ENCODE measurements at regions not wholly inside any gene's neighbourhood (a gene's known extent, or its start where the extent isn't known, plus 50 kb on each side); places are given as distances from the start of the nearest gene placed in this dataset.

DNA sequence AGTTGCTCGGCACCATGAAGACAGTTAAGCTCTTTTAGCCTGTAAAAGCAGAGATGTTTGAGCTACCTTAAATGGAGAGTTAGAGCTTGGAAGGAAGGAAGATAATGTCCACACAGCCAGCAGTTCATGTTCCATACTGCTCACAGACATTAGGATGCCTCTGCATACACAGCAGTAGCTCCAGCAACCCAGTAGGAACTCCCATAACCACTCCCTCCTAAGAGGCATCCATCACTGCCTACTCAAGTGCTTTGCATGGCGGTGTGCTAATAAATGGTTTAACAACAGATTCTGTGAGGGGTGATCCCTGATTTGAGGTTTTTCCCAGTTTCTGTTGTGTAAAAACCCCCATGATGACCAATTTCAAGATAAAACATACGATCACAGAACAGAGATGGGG, 286.4 kb downstream of the HACE1 start:
- no peak for DNase-seq

DNA sequence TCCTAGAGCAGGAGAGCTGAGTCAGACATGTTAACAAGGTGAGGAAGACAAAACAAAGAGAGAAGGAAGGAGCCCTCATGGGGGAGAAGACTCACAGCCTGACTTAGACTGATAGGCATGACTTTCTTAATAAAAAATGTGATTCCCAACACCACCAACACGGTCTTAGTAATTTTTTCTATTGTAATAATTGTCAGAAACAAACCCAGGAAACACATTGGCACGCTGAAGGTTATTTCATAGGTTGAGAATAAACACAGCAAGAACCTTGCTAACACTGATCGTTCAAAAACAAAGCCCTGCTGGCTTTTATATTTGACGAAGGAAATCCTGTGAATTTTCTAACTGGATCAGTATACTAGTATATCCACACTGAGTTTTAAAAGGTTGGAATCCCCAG, 286.8 kb downstream of the HACE1 start:
- no peak for DNase-seq

DNA sequence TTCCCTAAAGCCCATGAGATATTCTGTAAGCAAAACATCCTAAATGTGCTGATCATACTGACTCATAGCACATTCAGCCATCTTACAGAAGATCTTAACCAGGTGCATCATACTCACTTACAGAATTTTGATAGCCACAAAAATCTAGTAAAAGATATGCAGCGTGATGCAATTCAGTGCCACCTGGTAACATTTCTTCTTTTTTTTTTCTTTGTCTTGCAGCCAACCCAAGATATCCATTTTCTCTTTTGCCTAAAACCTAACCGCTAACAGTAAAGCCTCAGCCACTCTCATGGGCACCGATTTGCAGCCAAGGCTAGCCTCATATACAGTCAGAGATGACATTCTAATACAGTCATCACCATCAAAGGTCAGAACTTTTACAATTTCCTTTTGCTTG, 293.3 kb downstream of the HACE1 start:
- DNase-seq, result no peak

DNA sequence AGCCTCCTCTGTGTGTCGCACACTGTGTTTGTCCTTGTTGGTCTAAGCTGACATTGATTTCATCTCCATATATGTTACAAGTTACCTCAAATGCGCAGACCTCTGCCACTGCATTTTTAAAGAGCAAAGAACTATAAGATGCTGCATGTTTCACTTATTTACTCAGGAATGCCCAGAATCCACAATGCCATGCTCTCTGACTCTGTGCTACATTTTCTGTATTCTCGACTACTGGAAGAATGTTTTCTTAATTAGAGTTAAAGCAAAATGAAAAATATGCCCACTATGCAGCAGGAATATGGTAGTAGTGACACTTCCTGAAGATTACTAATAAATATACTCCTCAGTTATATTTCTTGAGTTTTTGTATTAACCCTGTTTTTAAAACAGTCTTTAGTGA, 296.4 kb downstream of the HACE1 start:
- no peak for DNase-seq

DNA sequence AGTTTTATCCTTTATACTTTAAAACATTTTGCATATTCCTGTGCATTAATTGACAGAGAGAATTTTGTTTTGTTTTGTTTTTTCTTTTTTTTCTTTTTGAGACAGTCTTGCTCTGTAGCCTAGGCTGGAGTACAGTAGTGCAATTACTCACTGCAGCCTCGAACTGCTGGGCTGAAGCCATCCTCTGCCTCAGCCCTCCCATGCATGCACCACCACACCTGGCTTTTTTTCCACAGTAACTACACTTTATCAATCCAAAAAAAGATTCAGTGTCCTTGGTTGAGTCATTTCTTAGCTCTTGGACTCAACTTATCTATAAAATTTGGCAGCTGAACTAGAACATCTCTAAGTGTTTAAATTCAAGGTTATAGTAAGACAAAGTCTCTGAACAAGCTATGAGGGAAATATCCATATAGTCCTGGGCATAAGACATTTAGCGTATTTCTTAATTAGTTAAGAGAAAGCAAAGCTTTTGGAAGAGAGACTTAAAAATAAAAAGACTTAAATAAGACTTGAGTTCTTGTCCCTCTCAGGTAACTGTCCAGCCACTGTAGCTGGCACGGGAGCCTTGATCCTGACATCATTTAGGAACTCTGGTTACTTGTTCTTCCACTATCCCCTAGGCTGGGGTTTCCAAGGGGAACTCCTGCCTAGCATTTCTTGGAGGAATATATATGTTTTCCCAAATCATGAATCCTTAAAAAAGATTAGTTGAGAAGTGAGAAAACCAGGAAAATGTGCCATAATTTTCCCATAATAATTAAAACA, 300.1 kb downstream of the HACE1 start:
- no peak for DNase-seq

DNA sequence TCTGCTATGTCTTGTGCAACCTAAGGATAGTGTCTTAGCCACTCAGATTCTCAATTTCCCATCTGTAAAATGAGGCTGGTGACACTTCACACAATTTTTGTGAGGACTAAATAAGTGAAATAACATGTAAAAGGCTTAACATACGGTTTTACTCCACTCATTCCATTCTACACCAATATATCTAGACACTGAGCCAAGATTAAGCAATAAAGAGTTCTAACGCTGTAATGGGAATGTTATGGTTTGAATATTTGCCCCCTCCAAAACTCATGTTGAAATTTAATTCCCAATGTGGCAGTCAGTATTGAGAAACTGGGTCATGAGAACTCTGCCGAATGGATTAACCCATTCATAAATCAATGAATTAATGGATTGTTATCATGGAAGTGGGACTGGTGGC, 301.0 kb downstream of the HACE1 start:
- DNase-seq, result no peak

DNA sequence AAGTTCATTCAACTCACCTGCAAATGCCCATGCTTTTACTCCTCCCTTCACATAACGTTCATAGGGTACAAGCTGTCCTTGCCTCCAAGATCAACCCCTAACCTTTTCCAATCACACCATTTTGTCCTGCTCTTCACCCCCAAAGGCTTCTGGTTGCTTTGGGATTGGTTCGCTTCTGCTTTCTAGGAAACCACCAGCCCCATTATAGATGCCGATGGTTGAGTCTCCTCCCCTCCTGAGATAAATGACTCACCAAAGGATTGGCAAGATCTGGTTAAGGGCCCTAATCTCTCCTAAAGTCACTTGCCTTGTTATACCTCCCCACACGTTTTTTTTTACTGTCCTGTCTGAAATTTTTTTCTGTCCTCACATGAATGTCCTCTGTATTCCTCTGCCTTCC, 311.4 kb downstream of the HACE1 start:
- DNase-seq, result no peak

DNA sequence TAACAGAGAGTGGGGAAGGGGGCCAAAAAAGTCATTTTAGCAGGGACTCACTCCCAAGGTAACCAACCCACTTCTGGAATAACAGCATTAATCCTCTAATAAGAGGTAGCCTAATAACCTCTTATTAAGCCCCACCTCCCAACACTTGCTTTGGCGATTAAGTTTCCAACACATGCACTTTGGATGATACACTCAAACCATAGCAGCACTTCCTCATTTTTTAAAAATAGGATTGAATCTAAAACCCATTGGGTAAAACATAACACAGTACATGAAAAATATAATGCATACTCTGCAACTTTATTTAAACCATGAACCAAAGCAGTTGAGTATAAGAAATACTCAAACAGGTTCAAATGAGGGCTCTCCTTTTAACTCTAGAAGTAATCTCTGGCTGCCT, 318.3 kb downstream of the HACE1 start:
- no peak for DNase-seq

DNA sequence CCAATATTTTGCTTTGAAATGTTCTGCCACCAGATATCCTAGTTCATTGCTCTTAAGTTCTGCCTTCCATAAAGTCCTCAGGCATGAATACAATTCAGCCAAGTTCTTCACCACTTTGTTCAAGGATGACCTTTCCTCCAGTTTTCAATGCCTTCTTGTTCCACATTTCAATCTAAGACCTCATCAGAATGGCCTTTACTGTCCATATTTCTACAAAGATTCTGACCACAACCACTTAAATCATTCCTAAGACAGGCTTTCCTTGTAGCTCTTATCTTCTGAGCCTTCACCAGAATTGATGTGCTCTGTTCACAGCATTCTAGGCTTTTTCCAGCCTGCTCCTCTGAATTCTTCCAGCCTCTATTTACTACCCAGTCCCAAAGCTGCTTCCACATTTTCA, 319.0 kb downstream of the HACE1 start:
- no peak for DNase-seq

DNA sequence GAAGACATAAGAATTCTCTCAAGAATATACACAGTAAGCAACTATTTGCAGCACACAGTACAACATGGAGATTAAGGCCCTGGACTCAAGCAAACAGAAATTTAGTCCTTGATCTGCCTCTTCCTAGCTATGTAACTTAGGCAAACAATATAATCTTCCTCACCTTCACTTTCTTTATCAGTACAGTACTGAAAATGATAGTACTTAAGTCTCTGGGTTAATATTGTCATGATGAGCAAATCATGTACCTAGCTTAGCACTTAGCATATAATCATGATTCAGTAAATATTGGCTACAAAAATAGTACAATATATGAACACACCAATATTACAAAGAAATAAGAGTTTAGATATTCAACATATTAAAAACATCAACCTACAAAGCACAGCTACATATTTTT, 320.5 kb downstream of the HACE1 start:
- DNase-seq, result no peak

DNA sequence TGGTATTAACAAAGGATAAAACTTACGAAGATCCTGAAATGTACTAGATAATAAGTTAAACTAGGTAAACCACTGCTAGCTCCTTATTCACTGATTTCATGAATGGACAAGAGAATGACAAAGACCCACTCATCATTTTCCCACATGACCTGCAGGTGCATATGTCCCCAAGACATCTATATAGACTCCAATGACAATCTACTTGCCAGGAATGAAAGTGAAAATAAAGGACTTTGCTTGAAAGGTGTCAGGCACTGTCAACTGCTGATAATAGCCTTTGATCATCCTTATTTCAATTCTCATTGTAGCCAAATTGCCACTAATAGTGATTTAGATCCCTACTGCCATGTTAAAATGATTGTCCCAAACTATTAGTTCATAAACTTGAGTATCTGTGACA, 321.8 kb downstream of the HACE1 start:
- no peak for DNase-seq

DNA sequence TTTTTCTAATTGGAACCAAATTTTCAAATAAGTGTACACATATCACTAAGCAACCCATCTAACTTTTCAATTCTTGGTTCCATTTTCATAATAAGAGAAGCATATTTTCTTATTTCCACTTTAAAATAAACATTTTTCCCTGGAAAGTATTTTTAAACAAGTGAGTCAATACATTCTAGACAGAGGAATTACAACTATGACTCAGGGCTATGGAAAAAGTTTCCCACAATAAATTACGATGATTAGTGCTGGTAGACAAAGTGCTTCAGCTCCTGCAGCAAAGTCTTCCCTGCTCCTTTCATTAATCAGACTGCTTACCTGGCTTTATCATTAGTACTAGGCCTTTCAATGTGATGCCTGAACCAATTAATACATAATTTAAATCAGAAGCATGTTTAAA, 322.5 kb downstream of the HACE1 start:
- DNase-seq, result no peak

DNA sequence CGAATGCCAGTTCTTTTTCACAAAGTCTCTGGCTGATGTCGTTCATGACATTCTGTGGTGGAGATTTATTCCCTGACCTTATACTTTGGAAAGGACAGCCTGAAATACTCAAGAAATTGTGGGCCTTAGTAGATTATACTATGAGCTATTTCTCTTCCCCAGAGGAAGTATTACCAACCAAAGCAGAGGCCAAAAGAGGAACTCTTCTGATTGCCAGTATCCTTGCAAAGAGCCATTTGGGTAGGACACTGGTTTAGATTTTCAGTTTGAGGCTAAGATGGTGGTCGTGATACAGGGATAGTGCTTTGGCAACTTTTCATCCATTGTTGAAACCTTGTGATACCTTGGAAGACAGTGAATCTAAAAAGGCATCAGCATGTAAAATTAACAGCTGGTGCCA, 327.3 kb downstream of the HACE1 start:
- DNase-seq, result no peak

DNA sequence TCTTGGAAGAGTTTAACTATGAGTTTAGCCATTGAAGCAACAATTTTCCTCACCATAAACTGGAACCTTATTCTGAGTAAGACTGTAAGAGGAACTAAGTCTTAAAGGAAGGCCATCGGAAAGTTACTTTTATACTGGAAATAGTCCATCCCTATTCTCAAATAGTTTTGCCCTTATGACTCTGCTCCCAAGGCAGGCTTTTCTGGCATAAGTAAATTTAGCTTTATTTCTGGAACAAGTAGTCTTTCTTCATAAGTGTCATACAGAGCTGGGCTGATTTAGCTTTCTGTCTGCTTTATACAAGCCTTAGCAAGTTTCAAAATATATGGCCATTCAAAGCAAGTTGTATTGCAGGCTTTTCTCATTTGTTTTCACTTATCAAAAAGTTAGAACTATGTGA, 328.1 kb downstream of the HACE1 start:
- no peak for DNase-seq

DNA sequence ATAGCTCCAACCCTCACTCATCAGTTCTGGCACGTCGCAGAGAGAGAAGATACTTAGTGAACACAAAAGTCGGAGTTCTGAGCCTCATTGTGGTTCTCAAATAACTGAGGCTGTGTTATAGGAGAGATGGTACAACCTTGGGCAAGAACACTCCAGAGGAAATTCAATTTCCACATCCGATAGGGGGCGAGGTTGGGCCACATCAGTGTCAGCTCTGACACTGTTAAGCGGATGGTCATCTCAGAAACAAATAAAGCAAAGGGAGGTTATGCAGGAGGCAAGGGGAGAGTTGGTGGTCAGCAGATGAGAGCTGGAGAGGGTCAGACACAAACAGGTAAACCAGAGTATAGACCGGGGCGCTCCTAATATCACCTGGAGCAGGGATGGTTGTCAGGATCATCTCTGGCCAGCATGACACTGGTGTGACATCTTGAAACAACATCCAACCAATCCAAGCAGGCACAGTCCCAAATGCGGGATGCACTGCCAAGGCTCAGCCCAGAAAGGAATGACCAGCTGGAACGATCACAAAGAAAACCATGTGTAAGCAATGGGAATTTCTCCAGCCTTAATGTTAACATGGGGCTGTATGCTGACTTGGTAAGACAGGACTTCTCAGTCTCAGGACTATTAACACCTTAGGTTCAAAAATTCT, 331.8 kb downstream of the HACE1 start:
- no peak for DNase-seq

DNA sequence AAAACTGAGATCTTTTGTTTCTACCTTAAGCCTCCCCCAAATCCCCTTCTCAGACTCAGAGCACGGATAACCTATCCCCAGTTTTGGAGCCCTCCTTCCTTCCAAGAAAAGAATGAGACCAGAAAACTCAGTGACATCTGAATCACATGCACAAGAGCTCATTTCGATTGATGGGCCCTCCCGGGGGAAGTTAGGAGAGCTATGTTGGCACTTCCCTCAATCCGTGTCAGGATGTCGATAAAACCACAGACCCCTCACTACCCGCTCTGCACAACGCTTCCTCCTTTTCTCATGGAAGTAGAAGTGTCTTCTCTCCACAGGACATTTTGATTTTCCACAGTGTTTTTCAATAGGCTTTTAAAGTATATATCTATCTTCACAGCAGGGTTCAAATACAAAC, 332.4 kb downstream of the HACE1 start:
- DNase-seq, result no peak

DNA sequence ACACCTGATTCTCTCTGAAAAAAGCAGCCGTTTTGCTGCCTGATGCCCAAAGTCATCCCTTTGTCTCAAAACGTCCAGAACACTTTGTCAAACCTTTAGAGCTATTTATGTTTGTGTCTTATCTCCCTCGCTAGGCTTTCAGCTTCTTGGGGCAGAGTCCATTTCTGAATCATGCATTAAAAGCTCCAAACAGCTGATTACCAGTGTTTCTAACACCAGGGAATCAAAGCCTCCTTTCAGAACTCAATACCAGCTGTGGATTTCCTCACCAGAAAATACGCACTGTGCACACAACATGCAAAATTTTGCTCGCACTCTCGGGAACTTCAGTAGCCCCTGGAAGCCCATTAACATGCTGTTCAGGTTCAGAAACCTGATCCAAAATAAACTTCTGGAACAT, 333.3 kb downstream of the HACE1 start:
- no peak for DNase-seq

DNA sequence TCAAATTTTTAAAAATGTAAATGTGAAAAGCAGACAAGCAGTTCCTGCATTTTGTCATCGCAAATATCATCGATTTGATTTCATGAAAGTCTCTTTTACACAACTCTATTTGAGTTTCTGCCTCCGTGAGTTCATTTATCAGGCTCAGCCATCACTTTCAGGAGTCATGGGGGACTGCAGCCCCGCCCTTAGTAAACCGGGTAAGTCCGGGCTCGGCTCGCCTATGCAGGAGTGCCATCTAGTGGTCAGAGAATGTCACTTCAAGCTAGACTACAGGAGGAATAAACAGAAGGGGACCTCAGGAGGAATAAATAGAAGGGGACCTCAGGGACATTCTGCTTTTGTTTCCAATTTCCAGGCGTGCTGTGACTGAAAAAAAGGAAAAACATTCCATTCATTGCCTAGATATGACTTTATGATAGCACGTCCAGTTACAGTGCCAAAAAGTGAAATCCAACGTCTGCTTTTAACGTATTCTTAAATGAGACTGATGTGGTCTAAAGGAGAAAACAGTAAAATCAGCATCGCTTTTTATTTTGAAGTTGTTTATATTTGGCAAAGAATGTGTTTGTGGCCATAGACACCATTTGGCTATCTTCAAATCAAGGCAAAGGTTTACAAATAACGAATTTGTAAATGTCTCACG, 333.9 kb downstream of the HACE1 start:
- peak; percentile 61 to 76 for DNase-seq

DNA sequence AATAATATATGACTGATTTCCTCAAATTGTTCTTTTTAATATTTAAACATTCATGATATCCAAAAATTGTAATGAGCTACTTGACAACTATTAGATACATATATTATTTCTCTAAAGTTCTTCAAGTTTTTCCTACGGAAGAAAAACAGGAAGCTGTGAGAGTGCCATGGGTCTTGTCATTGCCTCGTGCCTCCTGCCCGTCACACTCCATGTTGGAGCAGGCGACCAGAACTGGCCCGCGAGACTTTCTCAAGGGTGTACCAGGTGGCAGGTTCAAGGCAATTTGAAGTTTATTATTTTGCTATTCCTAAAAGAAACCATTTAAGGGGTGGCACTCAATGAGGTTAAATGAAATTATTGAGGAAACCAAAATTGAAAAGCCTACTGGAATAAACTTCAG, 337.2 kb downstream of the HACE1 start:
- DNase-seq, result no peak

DNA sequence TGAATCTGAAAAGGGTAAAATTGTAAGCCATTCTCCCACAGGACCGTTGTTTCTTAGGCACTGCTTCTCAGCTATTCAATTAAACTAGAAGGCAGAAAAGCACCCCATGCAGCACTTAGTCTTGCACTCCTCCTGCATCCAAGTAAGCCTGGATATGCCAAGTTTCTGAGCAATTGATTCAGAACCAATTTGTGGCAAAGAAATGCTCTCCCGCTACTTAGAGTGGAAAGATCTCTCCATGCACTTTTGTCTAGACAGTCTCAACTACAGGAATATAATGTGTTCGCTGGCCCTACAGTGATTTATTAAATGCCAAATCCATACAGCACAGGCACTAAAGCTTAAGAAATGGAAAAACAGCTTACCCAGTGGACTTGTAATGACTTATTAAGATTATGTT, 338.5 kb downstream of the HACE1 start:
- no peak for DNase-seq

DNA sequence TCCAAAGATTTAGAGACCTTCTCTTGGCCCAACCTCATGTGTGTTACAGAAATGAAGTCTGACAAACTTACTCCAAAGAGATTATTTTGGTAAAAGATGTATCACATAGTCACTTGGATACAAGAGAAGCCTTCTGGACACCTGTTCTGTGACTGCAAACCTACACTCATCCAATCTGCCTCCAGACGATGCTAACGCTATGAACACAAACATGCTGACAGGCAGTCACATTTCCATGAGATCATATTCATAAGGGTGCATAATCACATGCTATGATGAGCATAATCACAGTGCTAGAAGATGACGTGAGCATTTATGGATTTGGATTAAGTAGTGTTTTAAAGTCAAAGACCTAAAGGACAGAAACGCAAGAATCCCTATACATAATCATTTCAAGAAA, 340.2 kb downstream of the HACE1 start:
- no peak for DNase-seq

DNA sequence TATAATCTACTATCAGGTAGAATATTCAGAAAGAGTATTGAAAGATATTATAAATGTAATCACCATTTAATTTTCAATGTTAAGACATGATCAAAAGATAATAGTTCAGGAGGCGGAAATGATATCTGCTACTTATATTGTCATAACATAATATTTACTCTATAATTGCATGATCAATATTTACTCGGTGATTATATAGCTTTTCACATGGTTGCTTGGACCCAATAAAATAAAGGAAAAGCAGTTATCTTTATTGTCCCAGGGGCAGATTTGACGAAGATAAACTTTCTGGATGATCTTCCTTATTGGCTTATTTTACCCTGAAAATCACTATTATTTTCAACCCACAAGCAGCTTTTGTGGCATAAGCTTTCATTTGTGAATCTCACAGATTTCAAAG, 350.4 kb downstream of the HACE1 start:
- no peak for DNase-seq

DNA sequence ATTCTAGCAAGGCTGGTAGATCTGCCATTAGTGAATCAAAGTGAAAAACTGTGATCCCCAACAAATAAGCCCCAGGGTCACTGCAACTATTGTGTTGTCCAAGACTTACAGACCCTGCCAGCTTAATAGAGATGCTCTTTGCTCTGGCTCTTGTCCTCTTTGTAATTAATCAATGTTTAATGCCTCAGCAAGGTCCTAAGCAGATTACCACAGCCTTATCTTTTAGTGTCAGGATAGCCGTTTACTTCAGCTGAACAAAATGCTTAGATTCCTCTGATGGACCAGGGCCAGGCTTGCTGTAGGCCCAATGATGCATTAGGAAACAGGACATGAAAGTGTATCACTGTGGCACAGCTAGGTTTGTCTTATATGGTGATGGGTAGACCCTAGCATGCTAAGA, 353.3 kb downstream of the HACE1 start:
- no peak for DNase-seq

DNA sequence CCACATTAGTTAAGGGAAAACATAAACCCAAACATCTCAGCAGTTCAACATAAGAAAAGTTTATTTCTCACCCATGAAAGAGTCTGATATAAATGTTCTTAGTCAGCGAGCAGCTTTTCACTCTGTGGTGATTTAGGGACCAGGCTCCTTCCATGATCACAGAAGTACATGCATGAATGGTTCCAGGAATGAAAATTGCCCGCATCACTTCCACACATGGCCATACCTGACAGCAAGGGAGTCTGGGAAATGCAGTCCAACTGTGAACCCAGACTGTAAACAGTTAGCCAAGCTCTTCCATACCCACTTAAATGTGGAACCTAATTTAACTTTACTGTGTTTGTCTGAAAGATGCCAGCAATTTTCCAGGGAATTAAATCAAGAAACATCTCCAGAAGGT, 353.9 kb downstream of the HACE1 start:
- no peak for DNase-seq

DNA sequence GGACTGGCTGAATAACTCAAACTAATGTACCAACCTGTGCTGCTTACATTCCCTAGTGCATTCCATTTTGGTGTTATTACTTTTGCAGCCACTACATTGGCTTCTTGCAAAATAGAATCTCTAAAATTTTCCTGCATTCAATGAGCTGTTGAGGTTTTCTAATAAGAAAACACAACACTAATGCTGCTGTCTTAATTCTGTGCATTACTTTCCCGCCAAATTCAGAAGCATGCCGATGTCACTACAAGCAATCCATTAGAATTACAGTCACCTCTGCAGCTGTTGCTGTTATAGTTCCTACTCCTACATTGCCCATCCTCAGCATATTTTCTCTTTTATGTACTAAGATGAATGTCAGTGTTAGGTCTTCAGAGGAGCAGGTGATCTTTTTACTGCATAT, 359.5 kb downstream of the HACE1 start:
- DNase-seq, result no peak

All from CD4-positive, alpha-beta T cell treated with Interferon alpha-2 for 1 hour (primary cell).